Astrocyte (in vitro differentiated cells and primary cell): ENCODE measurements at regions not wholly inside any gene's neighbourhood (a gene's known extent, or its start where the extent isn't known, plus 50 kb on each side); places are given as distances from the start of the nearest gene placed in this dataset.

ENCODE experiments used
- DNase-seq: peaks from one replicate; pipeline ENCODE4 v3.0.0-alpha.2; 2010; ENCODE audit warnings: low read depth
- FAIRE-seq: peaks from 2 replicates; lab custom pipeline; 2011; peaks lifted over from hg19 to GRCh38; lab: Jason Lieb, UNC
- H2AFZ ChIP-seq: 2 replicates; pipeline ENCODE4 v1.6.0; 2012; ENCODE audit warnings: low read depth, low read length, inconsistent platforms
- H3K27ac ChIP-seq: 2 replicates; pipeline ENCODE4 v1.5.1; 2011; ENCODE audit warnings: low read depth, low read length, inconsistent platforms
- H3K27me3 ChIP-seq: 2 replicates; pipeline ENCODE4 v1.6.0; 2011; ENCODE audit warnings: low read length, inconsistent platforms; ENCODE audit not compliant: insufficient read depth
- H3K36me3 ChIP-seq: 2 replicates; pipeline ENCODE4 v1.5.1; 2011; ENCODE audit warnings: low read length, inconsistent platforms; ENCODE audit not compliant: insufficient read depth
- H3K4me1 ChIP-seq: 2 replicates; pipeline ENCODE4 v1.5.1; 2011; ENCODE audit warnings: low read length, inconsistent platforms; ENCODE audit not compliant: insufficient read depth
- H3K4me2 ChIP-seq: 2 replicates; pipeline ENCODE4 v1.6.0; 2012; ENCODE audit warnings: low read length, inconsistent platforms
- H3K4me3 ChIP-seq: 2 replicates; pipeline ENCODE4 v1.5.1; 2011; ENCODE audit warnings: low read depth, mild to moderate bottlenecking, low read length, inconsistent platforms; ENCODE audit not compliant: insufficient read depth
- H3K79me2 ChIP-seq: 2 replicates; pipeline ENCODE4 v1.6.0; 2012; ENCODE audit warnings: mild to moderate bottlenecking, low read length, inconsistent platforms; ENCODE audit not compliant: insufficient read depth
- H3K9ac ChIP-seq: 2 replicates; pipeline ENCODE4 v1.6.0; 2012; ENCODE audit warnings: mild to moderate bottlenecking, low read length, inconsistent platforms
- H3K9me3 ChIP-seq: 2 replicates; pipeline ENCODE4 v1.5.1; 2012; ENCODE audit warnings: low read depth, mild to moderate bottlenecking, low read length, inconsistent platforms; ENCODE audit not compliant: insufficient read depth
- H4K20me1 ChIP-seq: 2 replicates; pipeline ENCODE4 v1.6.0; 2012; ENCODE audit warnings: low read length, inconsistent platforms; ENCODE audit not compliant: insufficient read depth
- H3K27ac Mint-ChIP-seq: one replicate; pipeline ENCODE4 v1.8.0; 2021; ENCODE audit warnings: mild to moderate bottlenecking, mixed read lengths; ENCODE audit not compliant: unreplicated experiment
- H3K27me3 Mint-ChIP-seq: one replicate; pipeline ENCODE4 v1.8.0; 2021; ENCODE audit warnings: low read depth, mixed read lengths; ENCODE audit not compliant: unreplicated experiment
- H3K36me3 Mint-ChIP-seq: one replicate; pipeline ENCODE4 v1.8.0; 2021; ENCODE audit warnings: low read depth, mixed read lengths; ENCODE audit not compliant: unreplicated experiment
- H3K4me1 Mint-ChIP-seq: one replicate; pipeline ENCODE4 v1.8.0; 2021; ENCODE audit warnings: low read depth, mixed read lengths; ENCODE audit not compliant: unreplicated experiment
- H3K4me3 Mint-ChIP-seq: one replicate; pipeline ENCODE4 v1.8.0; 2021; ENCODE audit warnings: mild to moderate bottlenecking, moderate library complexity, mixed read lengths; ENCODE audit not compliant: unreplicated experiment
- H3K9me3 Mint-ChIP-seq: one replicate; pipeline ENCODE4 v1.8.0; 2021; ENCODE audit warnings: mild to moderate bottlenecking, mixed read lengths; ENCODE audit not compliant: unreplicated experiment
- CTCF ChIP-seq: IDR thresholded peaks from 2 replicates; pipeline ENCODE4 v1.5.1; 2011; ENCODE audit warnings: low read depth, mild to moderate bottlenecking, inconsistent platforms, low read length, moderate library complexity; ENCODE audit not compliant: insufficient read depth
- EZH2 ChIP-seq: IDR thresholded peaks from 2 replicates; pipeline ENCODE4 v1.6.1; 2012; ENCODE audit warnings: mild to moderate bottlenecking, low read length, inconsistent platforms; ENCODE audit not compliant: insufficient read depth

- no peaks in the 10 kb centered on the region for H3K4me1 ChIP-seq
- Mint-ChIP-seq H3K9me3 (peaks cover 2% of the 10 kb centered on the region), H3K27me3 (no peaks in the 10 kb centered on the region), H3K27ac (no peak overlapping the region), H3K36me3 (no peaks in the 10 kb centered on the region), H3K4me3 (no peak overlapping the region), H3K4me1 (no peaks in the 10 kb centered on the region)
- H3K9ac ChIP-seq: no peak overlapping the region
- H3K36me3 ChIP-seq: no peaks in the 10 kb centered on the region
- no peaks in the 10 kb centered on the region for H4K20me1 ChIP-seq
- no peak for FAIRE-seq
- no peak overlapping the region for H3K4me3 ChIP-seq
- no peak overlapping the region for H3K4me2 ChIP-seq
- no peaks in the 10 kb centered on the region for H3K27me3 ChIP-seq
- H3K79me2 ChIP-seq: no peaks in the 10 kb centered on the region
- no peak for DNase-seq
- no peak overlapping the region for H3K27ac ChIP-seq
- TF ChIP-seq CTCF (no peak), EZH2 (no peak)
- H2AFZ ChIP-seq: no peak overlapping the region
- H3K9me3 ChIP-seq: no peaks in the 10 kb centered on the region
Observed at GRCh38 chr5:40134883-40135520, 544.7 kb upstream of the PTGER4 start.

- no peak for DNase-seq
- H3K4me3 ChIP-seq: no peak overlapping the region
- H3K9ac ChIP-seq: no peak overlapping the region
- H3K79me2 ChIP-seq: no peaks in the 10 kb centered on the region
- H2AFZ ChIP-seq: no peak overlapping the region
- peaks cover 11% of the 10 kb centered on the region for H3K9me3 ChIP-seq
- no peaks in the 10 kb centered on the region for H3K36me3 ChIP-seq
- H3K27ac ChIP-seq: no peak overlapping the region
- no peaks in the 10 kb centered on the region for H3K27me3 ChIP-seq
- Mint-ChIP-seq H3K9me3 (peaks cover 21% of the 10 kb centered on the region), H3K36me3 (no peaks in the 10 kb centered on the region), H3K27me3 (no peaks in the 10 kb centered on the region), H3K4me3 (no peak overlapping the region), H3K4me1 (no peaks in the 10 kb centered on the region), H3K27ac (no peak overlapping the region)
- TF ChIP-seq CTCF (no peak), EZH2 (no peak)
- H4K20me1 ChIP-seq: no peaks in the 10 kb centered on the region
- H3K4me2 ChIP-seq: no peak overlapping the region
- no peak for FAIRE-seq
- H3K4me1 ChIP-seq: no peaks in the 10 kb centered on the region
Observed at GRCh38 chr5:40124367-40124766, 555.3 kb upstream of the PTGER4 start.

- no peak overlapping the region for H3K4me2 ChIP-seq
- peaks cover 11% of the 10 kb centered on the region for H3K9me3 ChIP-seq
- Mint-ChIP-seq H3K36me3 (no peaks in the 10 kb centered on the region), H3K4me1 (no peaks in the 10 kb centered on the region), H3K4me3 (no peak overlapping the region), H3K27me3 (no peaks in the 10 kb centered on the region), H3K27ac (no peak overlapping the region), H3K9me3 (peaks cover 15% of the 10 kb centered on the region)
- no peaks in the 10 kb centered on the region for H3K79me2 ChIP-seq
- H2AFZ ChIP-seq: no peak overlapping the region
- H3K27me3 ChIP-seq: no peaks in the 10 kb centered on the region
- no peak overlapping the region for H3K4me3 ChIP-seq
- DNase-seq: no peak
- H3K4me1 ChIP-seq: no peaks in the 10 kb centered on the region
- FAIRE-seq: no peak
- H3K9ac ChIP-seq: no peak overlapping the region
- no peaks in the 10 kb centered on the region for H4K20me1 ChIP-seq
- no peaks in the 10 kb centered on the region for H3K36me3 ChIP-seq
- H3K27ac ChIP-seq: no peak overlapping the region
- TF ChIP-seq CTCF (no peak), EZH2 (no peak)
Observed at GRCh38 chr5:40121236-40121635, 558.5 kb upstream of the PTGER4 start.
